ENCODE measurements at regions not wholly inside any gene's neighbourhood (a gene's known extent, or its start where the extent isn't known, plus 50 kb on each side); places are given as distances from the start of the nearest gene placed in this dataset.

DNA sequence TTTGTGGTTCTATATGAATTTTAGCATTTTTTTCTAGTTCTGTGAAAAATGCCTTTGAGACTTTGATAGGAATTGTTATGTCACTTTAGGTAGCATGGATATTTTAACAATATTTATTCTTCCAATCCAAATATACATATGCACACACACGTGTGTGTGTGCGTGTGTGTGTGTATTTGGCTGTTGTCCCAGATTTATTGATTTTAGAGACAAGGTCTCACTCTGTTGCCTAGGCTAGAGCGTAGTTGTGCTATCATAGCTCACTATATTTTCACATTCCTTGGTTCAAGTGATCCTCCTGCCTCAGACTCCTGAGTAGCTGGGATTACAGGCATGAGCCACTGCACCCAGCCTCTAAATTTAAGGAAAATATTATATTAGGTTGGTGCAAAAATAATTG lies 162.5 kb upstream of the TRIM24 start:
- ATAC-seq (no peak), FAIRE-seq (no peak), DNase-seq (ENCODE audit: low read depth, low spot score) (no peak)
- H3K27me3 ChIP-seq (replicated peaks in 1 of 2; ENCODE audit: control insufficient read depth in 2 of 2, insufficient read depth in 2 of 2, low read length in 1 of 2): no peaks in the 10 kb centered on the region
- H3K27ac ChIP-seq (ENCODE audit: control insufficient read depth, insufficient read depth): no peak overlapping the region
- no peak for TF ChIP-seq NR2F1 (conservative IDR thresholded peaks at IDR 0.05)
- no peak for TF ChIP-seq FOS (IDR thresholded peaks at IDR 0.05; ENCODE audit: borderline replicate concordance, extremely low read depth, insufficient read length)
- TF ChIP-seq NR2C1 (IDR thresholded peaks at IDR 0.05): no peak
- no peak for TF ChIP-seq NRF1 (conservative IDR thresholded peaks at IDR 0.05; ENCODE audit: low read depth, low read length)
- TF ChIP-seq CHD1 (IDR thresholded peaks at IDR 0.05; ENCODE audit: low read depth, low read length): no peak
- no peak for TF ChIP-seq NFXL1 (IDR thresholded peaks at IDR 0.05; ENCODE audit: borderline replicate concordance)
- TF ChIP-seq HCFC1 (IDR thresholded peaks at IDR 0.05; ENCODE audit: low read length): no peak
- no peak for TF ChIP-seq MYB (IDR thresholded peaks at IDR 0.05; ENCODE audit: borderline replicate concordance, low read depth, low read length)
- TF ChIP-seq JUNB (IDR thresholded peaks at IDR 0.05): no peak
- no peak for TF ChIP-seq POU2F2 (IDR thresholded peaks at IDR 0.05; ENCODE audit: borderline replicate concordance, low read depth, low read length)
- TF ChIP-seq, protein P1, sequence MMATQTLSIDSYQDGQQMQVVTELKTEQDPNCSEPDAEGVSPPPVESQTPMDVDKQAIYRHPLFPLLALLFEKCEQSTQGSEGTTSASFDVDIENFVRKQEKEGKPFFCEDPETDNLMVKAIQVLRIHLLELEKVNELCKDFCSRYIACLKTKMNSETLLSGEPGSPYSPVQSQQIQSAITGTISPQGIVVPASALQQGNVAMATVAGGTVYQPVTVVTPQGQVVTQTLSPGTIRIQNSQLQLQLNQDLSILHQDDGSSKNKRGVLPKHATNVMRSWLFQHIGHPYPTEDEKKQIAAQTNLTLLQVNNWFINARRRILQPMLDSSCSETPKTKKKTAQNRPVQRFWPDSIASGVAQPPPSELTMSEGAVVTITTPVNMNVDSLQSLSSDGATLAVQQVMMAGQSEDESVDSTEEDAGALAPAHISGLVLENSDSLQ (IDR thresholded peaks at IDR 0.05): no peak
- TF ChIP-seq, protein P2, sequence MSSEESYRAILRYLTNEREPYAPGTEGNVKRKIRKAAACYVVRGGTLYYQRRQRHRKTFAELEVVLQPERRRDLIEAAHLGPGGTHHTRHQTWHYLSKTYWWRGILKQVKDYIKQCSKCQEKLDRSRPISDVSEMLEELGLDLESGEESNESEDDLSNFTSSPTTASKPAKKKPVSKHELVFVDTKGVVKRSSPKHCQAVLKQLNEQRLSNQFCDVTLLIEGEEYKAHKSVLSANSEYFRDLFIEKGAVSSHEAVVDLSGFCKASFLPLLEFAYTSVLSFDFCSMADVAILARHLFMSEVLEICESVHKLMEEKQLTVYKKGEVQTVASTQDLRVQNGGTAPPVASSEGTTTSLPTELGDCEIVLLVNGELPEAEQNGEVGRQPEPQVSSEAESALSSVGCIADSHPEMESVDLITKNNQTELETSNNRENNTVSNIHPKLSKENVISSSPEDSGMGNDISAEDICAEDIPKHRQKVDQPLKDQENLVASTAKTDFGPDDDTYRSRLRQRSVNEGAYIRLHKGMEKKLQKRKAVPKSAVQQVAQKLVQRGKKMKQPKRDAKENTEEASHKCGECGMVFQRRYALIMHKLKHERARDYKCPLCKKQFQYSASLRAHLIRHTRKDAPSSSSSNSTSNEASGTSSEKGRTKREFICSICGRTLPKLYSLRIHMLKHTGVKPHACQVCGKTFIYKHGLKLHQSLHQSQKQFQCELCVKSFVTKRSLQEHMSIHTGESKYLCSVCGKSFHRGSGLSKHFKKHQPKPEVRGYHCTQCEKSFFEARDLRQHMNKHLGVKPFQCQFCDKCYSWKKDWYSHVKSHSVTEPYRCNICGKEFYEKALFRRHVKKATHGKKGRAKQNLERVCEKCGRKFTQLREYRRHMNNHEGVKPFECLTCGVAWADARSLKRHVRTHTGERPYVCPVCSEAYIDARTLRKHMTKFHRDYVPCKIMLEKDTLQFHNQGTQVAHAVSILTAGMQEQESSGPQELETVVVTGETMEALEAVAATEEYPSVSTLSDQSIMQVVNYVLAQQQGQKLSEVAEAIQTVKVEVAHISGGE (CRISPR knock-in tag; IDR thresholded peaks at IDR 0.05): no peak
- TF ChIP-seq BACH1 (IDR thresholded peaks at IDR 0.05; ENCODE audit: borderline replicate concordance): no peak
- TF ChIP-seq CBFB (IDR thresholded peaks at IDR 0.05; ENCODE audit: low read depth): no peak
- no peak for TF ChIP-seq PAX8 (IDR thresholded peaks at IDR 0.05)
- TF ChIP-seq DPF2 (IDR thresholded peaks at IDR 0.05): no peak
- TF ChIP-seq, protein P3, sequence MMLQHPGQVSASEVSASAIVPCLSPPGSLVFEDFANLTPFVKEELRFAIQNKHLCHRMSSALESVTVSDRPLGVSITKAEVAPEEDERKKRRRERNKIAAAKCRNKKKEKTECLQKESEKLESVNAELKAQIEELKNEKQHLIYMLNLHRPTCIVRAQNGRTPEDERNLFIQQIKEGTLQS (IDR thresholded peaks at IDR 0.05; ENCODE audit: borderline replicate concordance, extremely low read depth, low read depth, low read length): no peak
- RAD21 ChIA-PET (ENCODE audit: unreplicated experiment): no interaction called here
- H3K4me3 ChIP-seq: no peak overlapping the region
- in situ Hi-C loops (cut with MboI) (no loop called here), intact Hi-C loops (cut with micrococcal nuclease; ENCODE audit: unreplicated experiment) (no loop called here)
- no peak overlapping the region for H3K9ac ChIP-seq (ENCODE audit: control insufficient read depth, insufficient read depth, low read length)
- POLR2A ChIA-PET: interaction anchor here (1.4 kb wide), 1 partner anchor 11 kb away, joined by 3 read pairs; no protein-coding TSS in a partner anchor
- 24% methylated on average over 3 of the region's 3 CpGs for WGBS (ENCODE audit: insufficient coverage, insufficient replicate concordance, low lambda C conversion rate, missing lambda C conversion rate)
- H4K20me1 ChIP-seq (ENCODE audit: control insufficient read depth, insufficient read depth): no peaks in the 10 kb centered on the region
- CTCF ChIA-PET: no interaction called here
- H3K4me2 ChIP-seq (ENCODE audit: control insufficient read depth, insufficient read depth): no peak overlapping the region
- H3K9me3 ChIP-seq (replicated peaks; ENCODE audit: control insufficient read depth, insufficient read depth, low read length): no peaks in the 10 kb centered on the region
- peaks cover 8% of the 10 kb centered on the region for H3K4me1 ChIP-seq (ENCODE audit: control insufficient read depth, insufficient read depth, low read length)
- H3K79me2 ChIP-seq (ENCODE audit: control insufficient read depth, insufficient read depth, low read length): no peaks in the 10 kb centered on the region
- no peaks in the 10 kb centered on the region for H3K36me3 ChIP-seq (ENCODE audit: control insufficient read depth in 2 of 2, insufficient read depth in 2 of 2, low read length in 1 of 2)
- SMC1A ChIA-PET (ENCODE audit: uncharacterized antibody, unreplicated experiment): interaction anchor here (1.0 kb wide), 1 partner anchor 16 kb away, joined by 3 read pairs; no protein-coding TSS in a partner anchor
- no peak overlapping the region for H2AFZ ChIP-seq (ENCODE audit: control insufficient read depth, low read depth, low read length)
- BruUV-seq (replicated peaks): no TSS peak
